ENCODE measurements at regions not wholly inside any gene's neighbourhood (a gene's known extent, or its start where the extent isn't known, plus 50 kb on each side); places are given as distances from the start of the nearest gene placed in this dataset.

DNA sequence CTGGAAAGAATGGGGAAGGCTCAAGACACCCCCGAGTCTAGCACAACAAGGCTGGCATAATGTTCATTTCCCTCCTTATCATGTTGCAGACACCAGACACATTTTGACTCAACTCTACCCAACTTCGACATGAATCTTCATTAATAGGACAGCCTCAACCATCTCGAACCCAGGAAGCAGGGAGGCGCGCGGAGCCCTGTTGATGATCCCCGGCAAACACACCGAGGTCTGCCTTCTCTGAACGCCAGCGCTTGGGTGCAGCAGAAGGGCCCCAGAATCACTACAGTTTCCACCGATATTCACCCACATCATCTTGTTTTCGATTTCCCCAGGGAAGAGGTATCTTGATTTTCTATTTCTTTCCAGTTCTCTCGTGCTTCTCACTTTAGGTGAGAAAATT lies 563.6 kb downstream of the TCERG1L start:
- in situ Hi-C loops (cut with MboI; ENCODE audit: low sequenced_read_pairs in 4 of 4) = no loop called here

DNA sequence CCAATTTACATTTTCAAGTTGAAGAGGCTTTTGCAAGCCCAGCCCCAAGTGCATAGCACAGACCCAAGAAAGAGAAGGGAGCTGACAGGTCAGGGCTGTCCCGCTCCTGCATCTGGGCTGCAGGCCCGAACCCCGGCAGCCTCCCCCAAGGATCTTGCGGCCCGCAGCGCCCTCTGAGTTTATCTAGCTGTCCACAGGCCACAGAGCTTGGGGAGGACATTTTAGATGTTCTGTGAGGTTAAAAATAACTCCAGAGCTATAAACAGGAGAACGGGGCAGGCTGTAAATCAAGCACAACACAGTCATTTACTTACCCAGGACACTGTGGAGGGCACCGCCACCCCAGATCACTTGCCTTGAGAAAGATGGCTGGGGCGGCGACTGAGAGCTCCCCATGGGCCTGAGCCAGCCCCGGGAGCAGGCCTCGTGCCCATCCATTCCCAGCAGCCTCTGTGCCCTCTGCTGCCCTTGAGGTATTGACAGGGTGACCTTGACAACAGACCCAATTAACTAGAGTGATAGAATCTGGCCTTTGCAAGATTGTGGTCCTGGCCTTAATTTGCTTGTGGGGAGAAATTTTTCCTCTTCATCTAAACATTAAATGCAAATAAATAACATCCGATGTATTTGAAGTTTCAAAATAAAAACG lies 563.0 kb downstream of the TCERG1L start:
- Histone ChIP-seq H3K4me1 (no peaks in the 10 kb centered on the region), H3K27ac (no peak overlapping the region), H3K27me3 (peaks cover 0 to 2% (median 0%) of the 10 kb centered on the region in 3 donors), H3K36me3 (no peaks in the 10 kb centered on the region), H3K9me3 (no peaks in the 10 kb centered on the region), H3K4me3 (no peak overlapping the region)
- intact Hi-C loops (cut with DNase I; ENCODE audit: low total_unique reads) = no loop called here
- ATAC-seq (no peak), DNase-seq (no peak)
- TF ChIP-seq, protein P1, sequence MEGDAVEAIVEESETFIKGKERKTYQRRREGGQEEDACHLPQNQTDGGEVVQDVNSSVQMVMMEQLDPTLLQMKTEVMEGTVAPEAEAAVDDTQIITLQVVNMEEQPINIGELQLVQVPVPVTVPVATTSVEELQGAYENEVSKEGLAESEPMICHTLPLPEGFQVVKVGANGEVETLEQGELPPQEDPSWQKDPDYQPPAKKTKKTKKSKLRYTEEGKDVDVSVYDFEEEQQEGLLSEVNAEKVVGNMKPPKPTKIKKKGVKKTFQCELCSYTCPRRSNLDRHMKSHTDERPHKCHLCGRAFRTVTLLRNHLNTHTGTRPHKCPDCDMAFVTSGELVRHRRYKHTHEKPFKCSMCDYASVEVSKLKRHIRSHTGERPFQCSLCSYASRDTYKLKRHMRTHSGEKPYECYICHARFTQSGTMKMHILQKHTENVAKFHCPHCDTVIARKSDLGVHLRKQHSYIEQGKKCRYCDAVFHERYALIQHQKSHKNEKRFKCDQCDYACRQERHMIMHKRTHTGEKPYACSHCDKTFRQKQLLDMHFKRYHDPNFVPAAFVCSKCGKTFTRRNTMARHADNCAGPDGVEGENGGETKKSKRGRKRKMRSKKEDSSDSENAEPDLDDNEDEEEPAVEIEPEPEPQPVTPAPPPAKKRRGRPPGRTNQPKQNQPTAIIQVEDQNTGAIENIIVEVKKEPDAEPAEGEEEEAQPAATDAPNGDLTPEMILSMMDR (IDR thresholded peaks at IDR 0.05 in 4 of 5, conservative IDR thresholded peaks at IDR 0.05 in 1 of 5) = no peak
- in situ Hi-C loops (cut with MboI; ENCODE audit: low sequenced_read_pairs in 4 of 4) = no loop called here

More for the DNA sequence above, 563.6 kb downstream of the TCERG1L start:
- TF ChIP-seq POLR2A (IDR thresholded peaks at IDR 0.05) = no peak
- TF ChIP-seq, protein P1 (IDR thresholded peaks at IDR 0.05 in 4 of 5, conservative IDR thresholded peaks at IDR 0.05 in 1 of 5) = no peak
- Histone ChIP-seq H3K27ac (no peak overlapping the region), H3K9me3 (no peaks in the 10 kb centered on the region), H3K36me3 (no peaks in the 10 kb centered on the region), H3K4me3 (no peak overlapping the region), H3K27me3 (peaks cover 0 to 2% (median 0%) of the 10 kb centered on the region in 3 donors), H3K4me1 (no peaks in the 10 kb centered on the region)
- ATAC-seq (no peak), DNase-seq (no peak)
- intact Hi-C loops (cut with DNase I; ENCODE audit: low total_unique reads) = no loop called here

DNA sequence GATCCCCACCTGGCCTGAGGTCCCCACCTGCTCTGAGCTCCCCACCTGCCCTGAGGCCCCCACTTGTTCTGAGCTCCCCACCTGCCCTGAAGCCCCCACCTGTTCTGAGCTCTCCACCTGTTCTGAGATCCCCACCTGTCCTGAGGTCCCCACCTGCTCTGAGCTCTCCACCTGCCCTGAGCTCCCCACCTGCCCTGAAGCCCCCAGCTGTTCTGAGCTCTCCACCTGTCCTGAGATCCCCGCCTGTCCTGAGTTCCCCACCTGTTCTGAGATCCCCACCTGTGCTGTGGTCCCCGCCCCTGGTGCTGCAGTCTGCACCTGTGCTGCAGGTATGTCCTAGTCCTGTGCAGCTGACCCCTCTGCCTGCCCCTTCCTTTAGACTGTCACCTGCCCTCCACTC lies 561.6 kb downstream of the TCERG1L start:
- no peak overlapping the region for H3K27ac ChIP-seq
- ATAC-seq (no peak), DNase-seq (no peak)
- intact Hi-C loops (cut with DNase I; ENCODE audit: low total_unique reads) = no loop called here
- H3K36me3 ChIP-seq = no peaks in the 10 kb centered on the region
- H3K27me3 ChIP-seq = no peaks in the 10 kb centered on the region
- H3K9me3 ChIP-seq = no peaks in the 10 kb centered on the region
- no peak overlapping the region for H3K4me3 ChIP-seq
- no peaks in the 10 kb centered on the region for H3K4me1 ChIP-seq
- no peak for TF ChIP-seq POLR2A (IDR thresholded peaks at IDR 0.05)
- TF ChIP-seq, protein P1 (IDR thresholded peaks at IDR 0.05 in 4 of 5, conservative IDR thresholded peaks at IDR 0.05 in 1 of 5) = no peak
- in situ Hi-C loops (cut with MboI; ENCODE audit: low sequenced_read_pairs in 4 of 4) = no loop called here

DNA sequence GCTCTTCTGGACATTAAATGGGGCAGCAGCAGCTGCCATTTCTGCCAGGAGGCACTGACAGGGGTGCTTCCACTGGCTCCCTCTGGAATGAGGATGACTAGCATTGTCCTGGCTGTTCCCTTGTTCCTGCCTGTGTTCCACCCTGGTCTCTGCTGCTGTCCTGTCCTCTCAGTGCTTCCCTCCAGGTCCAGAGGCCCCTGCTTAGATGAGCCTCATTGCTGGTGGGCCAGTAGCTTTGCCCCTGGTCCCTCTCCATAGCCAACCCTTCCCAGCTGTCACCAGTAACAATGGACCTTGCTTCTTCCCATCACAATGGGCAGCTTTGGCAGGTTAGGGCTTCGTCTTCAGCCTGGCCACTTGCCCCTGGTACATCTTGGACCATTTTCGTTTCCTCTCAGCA lies 561.1 kb downstream of the TCERG1L start:
- no peak for TF ChIP-seq POLR2A (IDR thresholded peaks at IDR 0.05)
- TF ChIP-seq, protein P1 (IDR thresholded peaks at IDR 0.05 in 4 of 5, conservative IDR thresholded peaks at IDR 0.05 in 1 of 5) = no peak
- Histone ChIP-seq H3K4me3 (no peak overlapping the region), H3K27me3 (no peaks in the 10 kb centered on the region), H3K36me3 (no peaks in the 10 kb centered on the region), H3K9me3 (no peaks in the 10 kb centered on the region), H3K4me1 (no peaks in the 10 kb centered on the region), H3K27ac (no peak overlapping the region)
- intact Hi-C loops (cut with DNase I; ENCODE audit: low total_unique reads) (no loop called here), in situ Hi-C loops (cut with MboI; ENCODE audit: low sequenced_read_pairs in 4 of 4) (no loop called here)
- no peak for DNase-seq
- no peak for ATAC-seq
